ENCODE measurements at regions not wholly inside any gene's neighbourhood (a gene's known extent, or its start where the extent isn't known, plus 50 kb on each side); places are given as distances from the start of the nearest gene placed in this dataset.
"Not testable (repeated sequence)": the region's sequence is repeated elsewhere in the genome, so short reads cannot be mapped to it uniquely, and the experiment has no call there.

DNA sequence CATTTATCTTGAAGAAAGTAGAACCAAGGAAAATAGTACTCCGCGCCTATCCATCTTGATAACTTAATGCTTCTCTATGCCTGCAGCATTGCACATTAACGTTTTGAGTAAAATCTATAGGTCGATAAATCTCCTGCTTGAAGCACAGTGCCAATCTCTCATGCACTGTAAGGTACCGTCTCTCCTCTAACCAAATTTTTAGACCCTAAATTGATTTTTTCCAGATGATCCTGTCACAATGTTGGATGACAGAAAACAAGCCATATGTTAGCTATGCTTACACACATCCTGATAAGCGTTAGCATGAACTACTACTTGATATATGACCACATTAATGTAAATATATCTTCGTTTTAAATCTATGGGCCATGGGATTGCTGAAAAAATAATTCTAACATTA is 723.8 kb upstream of the CDH6 start:
- no peak for TF ChIP-seq ZFX (IDR thresholded peaks at IDR 0.05; ENCODE audit: borderline replicate concordance)
- TF ChIP-seq, protein P1, sequence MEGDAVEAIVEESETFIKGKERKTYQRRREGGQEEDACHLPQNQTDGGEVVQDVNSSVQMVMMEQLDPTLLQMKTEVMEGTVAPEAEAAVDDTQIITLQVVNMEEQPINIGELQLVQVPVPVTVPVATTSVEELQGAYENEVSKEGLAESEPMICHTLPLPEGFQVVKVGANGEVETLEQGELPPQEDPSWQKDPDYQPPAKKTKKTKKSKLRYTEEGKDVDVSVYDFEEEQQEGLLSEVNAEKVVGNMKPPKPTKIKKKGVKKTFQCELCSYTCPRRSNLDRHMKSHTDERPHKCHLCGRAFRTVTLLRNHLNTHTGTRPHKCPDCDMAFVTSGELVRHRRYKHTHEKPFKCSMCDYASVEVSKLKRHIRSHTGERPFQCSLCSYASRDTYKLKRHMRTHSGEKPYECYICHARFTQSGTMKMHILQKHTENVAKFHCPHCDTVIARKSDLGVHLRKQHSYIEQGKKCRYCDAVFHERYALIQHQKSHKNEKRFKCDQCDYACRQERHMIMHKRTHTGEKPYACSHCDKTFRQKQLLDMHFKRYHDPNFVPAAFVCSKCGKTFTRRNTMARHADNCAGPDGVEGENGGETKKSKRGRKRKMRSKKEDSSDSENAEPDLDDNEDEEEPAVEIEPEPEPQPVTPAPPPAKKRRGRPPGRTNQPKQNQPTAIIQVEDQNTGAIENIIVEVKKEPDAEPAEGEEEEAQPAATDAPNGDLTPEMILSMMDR (IDR thresholded peaks at IDR 0.05): no peak
- H3K27ac ChIP-seq: no peak overlapping the region

DNA sequence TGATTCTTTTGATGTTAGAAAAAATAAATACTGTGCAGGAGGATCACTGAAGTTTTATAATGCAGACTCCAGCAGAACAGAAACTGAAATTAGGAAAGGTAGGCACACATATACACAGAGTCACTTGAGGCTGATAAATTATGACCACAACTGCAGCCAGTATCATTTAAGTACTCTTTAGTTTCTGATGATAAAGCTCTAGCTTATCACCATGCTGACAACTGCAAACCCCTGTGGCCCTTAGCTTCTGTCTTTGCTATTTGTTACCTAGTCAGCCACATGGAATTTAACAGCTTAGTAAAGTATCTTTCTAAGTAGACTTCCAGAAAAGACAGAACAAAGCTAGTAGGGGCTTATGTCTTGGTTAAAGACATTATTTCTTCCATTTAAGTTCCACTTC is 734.8 kb upstream of the CDH6 start:
- no peak for TF ChIP-seq ZFX (IDR thresholded peaks at IDR 0.05; ENCODE audit: borderline replicate concordance)
- TF ChIP-seq, protein P1 (IDR thresholded peaks at IDR 0.05): no peak
- no peak overlapping the region for H3K27ac ChIP-seq

DNA sequence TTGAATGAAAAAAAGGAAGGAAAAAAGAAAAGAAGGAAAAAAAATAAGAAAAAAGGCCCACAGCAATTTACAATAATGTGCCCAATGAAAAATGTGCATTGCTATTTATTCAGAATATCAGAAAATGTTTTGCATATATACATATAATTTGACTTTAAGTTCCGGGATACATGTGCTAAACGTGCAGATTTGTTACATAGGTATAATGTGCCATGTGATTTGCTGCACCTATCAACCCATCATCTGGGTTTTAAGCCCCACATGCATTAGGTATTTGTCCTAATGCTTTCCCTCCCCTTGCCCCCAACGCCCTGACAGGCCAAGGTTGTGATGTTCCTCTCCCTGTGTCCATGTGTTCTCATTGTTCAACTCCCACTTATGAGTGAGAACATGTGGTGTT is 738.0 kb upstream of the CDH6 start:
- H3K27ac ChIP-seq: not testable (repeated sequence)

DNA sequence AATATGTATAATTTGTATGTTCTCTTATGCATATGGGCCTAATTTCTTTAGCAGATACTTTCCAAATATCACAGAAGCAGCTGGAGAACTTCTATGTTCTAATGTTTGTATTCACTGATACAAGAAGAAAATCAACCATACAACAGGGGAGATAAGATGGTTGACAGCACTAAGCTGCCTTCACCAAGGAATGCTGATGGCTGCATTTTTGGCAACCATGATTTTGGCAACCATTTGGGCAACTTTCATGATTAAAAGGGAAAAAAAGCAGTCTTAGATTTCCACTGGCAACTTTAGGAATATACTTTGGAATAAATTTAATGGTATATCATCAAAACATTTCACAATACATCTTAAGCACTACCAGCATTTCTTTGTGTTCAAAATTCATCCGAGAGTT is 740.3 kb upstream of the CDH6 start:
- TF ChIP-seq, protein P1 (IDR thresholded peaks at IDR 0.05): no peak
- TF ChIP-seq ZFX (IDR thresholded peaks at IDR 0.05; ENCODE audit: borderline replicate concordance): no peak

DNA sequence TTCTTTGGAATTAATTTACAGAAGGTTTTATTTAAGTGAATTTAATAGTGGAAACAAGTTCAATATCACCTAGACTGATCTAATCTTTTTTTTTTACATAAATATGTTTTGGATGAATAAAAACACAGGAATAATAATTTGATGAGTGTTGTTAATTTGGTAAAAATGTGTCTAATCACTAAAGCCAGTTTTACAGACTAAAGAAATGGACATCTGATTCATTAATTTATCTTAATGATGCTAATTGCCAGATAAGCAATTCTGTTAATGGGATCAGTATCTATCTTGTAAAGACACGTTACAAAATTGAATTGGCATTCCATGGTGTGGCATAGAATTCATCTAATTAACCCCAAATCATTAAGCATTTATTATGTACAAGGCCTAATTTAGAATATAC is 743.3 kb upstream of the CDH6 start:
- no peak for TF ChIP-seq ZFX (IDR thresholded peaks at IDR 0.05; ENCODE audit: borderline replicate concordance)
- TF ChIP-seq, protein P1 (IDR thresholded peaks at IDR 0.05): no peak
- no peak overlapping the region for H3K27ac ChIP-seq

More for the DNA sequence above, 740.3 kb upstream of the CDH6 start:
- no peak overlapping the region for H3K27ac ChIP-seq

DNA sequence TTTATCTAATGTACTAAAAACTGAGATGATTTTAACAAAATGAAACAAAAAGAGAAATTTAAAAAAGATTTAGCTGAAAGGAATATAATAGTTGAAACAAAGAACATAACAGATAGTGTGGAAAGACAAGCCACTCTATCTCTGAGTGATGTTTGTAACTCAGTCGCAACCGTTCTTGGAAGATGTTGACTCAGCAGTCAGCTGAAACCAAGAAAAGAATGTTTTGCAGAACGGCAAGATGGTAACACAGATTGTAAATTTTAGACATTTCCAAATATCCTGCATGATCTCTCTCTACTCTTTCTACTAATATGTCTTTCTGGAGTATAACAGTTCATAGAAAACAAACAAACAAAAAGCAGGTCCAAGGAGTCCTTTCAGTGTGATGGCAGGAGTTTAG is 746.1 kb upstream of the CDH6 start:
- TF ChIP-seq ZFX (IDR thresholded peaks at IDR 0.05; ENCODE audit: borderline replicate concordance): no peak
- TF ChIP-seq, protein P1 (IDR thresholded peaks at IDR 0.05): no peak
- no peak overlapping the region for H3K27ac ChIP-seq

DNA sequence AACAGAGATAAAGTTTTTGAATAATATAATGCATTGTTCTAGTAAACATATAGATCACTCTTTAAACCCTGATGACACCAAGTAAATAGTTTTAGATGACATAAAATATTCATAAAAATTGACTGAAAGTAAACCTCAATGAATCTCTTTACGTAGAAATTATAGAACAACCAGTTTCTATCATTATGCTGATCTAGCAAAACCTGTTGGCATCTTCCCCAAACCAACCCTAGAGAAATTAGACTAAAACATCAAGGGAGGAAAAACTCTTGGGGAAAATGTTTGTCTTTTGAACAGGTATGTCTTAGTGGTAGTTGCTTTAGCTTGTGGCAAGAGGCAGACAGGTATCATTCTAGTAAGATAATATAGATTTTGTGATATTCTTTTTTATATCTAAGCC is 747.0 kb upstream of the CDH6 start:
- no peak for TF ChIP-seq ZFX (IDR thresholded peaks at IDR 0.05; ENCODE audit: borderline replicate concordance)
- TF ChIP-seq, protein P1 (IDR thresholded peaks at IDR 0.05): no peak
- no peak overlapping the region for H3K27ac ChIP-seq

DNA sequence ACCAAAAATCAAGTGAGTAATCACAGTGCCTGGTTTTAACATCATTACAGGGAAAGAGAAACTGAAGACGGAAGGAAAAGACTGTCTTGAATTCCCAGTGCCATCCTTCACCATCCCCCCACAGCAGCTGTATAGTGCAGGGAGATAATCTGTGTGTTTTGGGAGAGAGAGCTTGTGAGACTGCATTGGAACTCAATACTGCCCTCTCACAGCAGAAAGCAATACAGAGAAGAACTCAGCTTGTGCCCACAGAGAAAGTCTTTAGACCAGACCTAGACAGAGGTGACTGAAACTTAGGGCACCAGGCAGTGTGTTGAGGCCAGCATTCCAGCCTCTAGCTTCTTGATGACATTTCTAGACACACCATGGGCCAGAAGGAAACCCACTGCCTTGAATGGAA is 754.7 kb upstream of the CDH6 start:
- TF ChIP-seq, protein P1 (IDR thresholded peaks at IDR 0.05): no peak
- no peak for TF ChIP-seq ZFX (IDR thresholded peaks at IDR 0.05; ENCODE audit: borderline replicate concordance)
- H3K27ac ChIP-seq: no peak overlapping the region
